Daoy (cell line): ENCODE measurements at regions not wholly inside any gene's neighbourhood (a gene's known extent, or its start where the extent isn't known, plus 50 kb on each side); places are given as distances from the start of the nearest gene placed in this dataset.
"Not testable (repeated sequence)": the region's sequence is repeated elsewhere in the genome, so short reads cannot be mapped to it uniquely, and the experiment has no call there.

Source experiments
- DNase-seq: peaks from one replicate; pipeline ENCODE4 v3.0.0-alpha.2; 2015; ENCODE audit warnings: low read depth

- no peak for DNase-seq
Observed at GRCh38 chr1:78715181-78715661, 65.6 kb downstream of the IFI44 start.

GRCh38 chr1:78716186-78716585, 66.6 kb downstream of the IFI44 start:
- DNase-seq = no peak

GRCh38 chr1:78718566-78718965, 68.9 kb downstream of the IFI44 start:
- no peak for DNase-seq

- DNase-seq = no peak
Observed at GRCh38 chr1:78721136-78721535, 71.5 kb downstream of the IFI44 start.

DNA sequence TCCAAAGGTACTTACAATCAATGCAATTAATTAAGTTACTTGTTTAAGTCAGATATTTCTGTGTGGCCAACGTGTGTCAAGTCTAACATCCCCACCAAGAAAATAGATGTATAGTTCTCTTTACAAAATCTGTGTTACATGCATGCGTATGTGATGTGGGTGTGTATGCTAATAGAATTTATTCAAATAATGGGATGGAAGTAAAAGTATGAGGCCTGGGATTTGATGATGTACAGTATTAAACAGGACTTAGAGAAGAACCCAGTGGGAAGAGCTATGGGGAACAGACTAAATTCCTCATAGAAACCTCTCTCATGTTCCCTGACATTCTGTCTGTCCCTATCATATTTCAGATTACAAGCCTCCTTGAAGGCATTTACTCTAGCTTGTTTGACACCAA, 72.5 kb downstream of the IFI44 start:
- DNase-seq = no peak

- DNase-seq = no peak
Observed at GRCh38 chr1:78722521-78722920, 72.9 kb downstream of the IFI44 start.

- no peak for DNase-seq
Observed at GRCh38 chr1:78722947-78723346, 73.3 kb downstream of the IFI44 start.

DNA sequence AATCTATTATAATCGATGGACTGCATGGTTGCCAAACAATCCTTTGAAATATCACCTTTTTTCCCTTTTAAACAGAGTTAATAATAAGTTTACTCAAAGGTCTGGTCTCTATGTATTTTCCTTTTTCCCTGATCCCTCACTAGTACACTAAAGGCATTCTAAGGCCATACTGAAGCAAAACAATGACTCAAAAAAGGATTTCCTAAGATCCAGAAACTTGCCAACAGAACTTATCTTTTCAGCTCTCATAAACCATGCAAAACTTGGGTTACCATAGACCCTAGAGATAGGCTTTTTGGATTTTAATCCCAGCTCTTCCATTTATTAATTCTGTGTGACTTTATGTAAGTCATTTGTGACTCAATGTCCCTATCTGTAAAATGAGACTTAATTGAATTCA, 77.1 kb downstream of the IFI44 start:
- DNase-seq = no peak

DNA sequence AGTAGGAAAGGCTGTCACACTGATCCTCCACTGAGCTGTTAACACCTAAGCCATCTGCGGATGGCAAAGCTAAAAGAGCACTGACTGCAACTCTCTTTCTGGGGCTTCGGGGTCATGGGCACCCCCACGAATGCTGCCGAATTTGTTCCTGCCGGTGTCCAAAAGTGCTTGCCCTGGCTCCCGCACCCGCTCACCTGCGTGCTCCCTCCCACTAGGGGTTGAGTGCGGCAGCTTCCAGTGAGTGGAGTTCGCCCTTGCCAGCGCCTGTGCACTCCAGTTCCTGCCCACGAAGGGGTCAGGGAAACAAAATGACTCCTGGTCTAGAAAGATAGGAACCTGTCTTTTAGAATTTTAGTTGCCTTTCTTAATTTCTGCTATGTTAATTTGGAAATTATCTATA, 78.7 kb downstream of the IFI44 start:
- DNase-seq = no peak

DNA sequence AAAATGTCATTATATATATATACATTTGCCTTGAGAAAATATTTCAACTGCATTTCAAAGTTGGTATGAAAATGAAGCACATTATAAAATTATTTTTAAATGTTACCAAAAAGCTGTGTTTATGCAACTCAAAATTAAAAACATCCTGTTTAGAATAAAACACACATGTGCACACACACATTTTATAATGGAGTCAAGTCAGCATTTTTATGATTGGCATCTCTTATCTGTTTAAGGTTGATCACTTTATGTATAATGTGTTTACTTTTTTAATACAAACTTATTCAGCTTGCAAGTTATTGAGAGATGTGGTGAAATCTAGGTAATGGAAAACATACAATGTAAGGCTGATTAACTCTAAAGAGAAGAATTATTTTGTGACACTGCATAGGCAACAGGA, 80.4 kb downstream of the IFI44 start:
- no peak for DNase-seq

DNA sequence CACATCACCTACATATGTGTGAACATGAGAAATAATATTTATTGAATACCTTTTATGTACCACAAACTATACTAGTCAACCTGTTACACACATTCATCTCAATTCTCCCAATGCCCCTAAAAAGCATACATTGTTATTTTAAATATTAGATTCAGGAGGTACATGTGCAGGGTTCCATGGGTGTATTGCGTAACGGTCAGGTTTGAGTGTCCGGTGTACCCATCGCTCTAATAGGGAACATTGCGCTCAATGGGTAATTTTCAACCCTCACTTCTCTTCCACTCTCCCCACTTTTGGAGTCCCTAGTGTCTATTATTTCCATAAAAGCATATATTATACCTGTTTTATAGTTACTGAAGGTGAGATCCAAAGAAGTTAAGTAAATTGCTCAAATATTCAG, 82.0 kb downstream of the IFI44 start:
- DNase-seq = no peak

DNA sequence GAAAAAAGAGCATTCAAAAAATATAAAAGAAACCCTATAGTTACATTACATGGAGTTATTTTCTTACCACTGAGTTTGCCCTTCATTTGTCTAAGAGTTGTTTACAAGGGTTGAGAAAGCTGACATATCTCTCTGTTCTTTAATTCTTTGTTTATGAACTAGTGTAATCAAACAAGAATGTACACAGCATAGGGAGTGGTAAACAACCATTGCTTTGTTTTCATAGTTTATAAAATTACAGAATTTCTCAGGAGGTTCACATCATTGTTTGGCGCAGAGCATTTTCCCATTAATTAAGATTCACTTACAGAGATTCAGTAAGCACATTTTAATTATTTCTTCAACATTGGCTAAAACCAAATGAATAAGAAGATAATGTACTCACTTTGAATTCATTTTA, 87.6 kb downstream of the IFI44 start:
- no peak for DNase-seq

- DNase-seq = peak; percentile 49
Observed at GRCh38 chr1:78743626-78744025, 94.0 kb downstream of the IFI44 start.

DNA sequence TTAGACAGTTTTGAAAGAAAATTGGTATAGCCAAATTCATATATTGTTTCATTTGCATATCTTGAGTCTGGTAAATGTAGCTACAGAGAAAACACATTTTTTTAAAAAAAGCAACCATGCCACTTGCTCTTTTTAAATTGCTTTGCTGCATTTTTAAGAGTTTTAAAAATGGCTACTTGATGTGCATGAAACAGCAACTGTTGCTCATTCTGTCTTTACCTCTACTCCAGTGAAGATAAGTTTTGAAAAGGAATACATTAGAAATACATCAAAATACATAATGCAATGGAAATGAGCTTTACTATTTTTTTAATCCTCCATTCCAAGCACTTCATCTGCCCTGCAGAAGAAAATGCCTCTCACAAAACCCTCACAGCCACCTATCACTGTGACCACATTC, 95.5 kb downstream of the IFI44 start:
- DNase-seq = no peak

- DNase-seq = not testable (repeated sequence)
Observed at GRCh38 chr1:78753679-78754078, 104.0 kb downstream of the IFI44 start.

DNA sequence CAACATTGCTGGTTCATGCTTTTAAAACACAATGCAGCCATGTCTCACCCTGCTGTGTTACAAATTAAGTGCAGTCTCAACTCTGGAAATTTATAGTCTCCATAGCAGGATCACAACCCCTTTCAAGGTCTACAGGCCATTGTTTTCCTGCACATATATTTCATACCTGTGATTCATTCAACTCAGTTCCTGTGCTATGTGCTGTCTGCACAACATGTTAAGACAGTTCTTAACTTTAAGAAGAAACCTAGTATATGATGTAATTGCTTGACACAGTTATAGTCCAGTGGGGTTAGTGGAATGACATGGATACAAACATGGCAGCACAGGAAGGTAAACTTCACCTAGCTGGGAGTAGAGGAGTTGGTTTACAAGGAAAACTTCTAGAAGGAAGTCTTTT, 106.4 kb downstream of the IFI44 start:
- DNase-seq = no peak

DNA sequence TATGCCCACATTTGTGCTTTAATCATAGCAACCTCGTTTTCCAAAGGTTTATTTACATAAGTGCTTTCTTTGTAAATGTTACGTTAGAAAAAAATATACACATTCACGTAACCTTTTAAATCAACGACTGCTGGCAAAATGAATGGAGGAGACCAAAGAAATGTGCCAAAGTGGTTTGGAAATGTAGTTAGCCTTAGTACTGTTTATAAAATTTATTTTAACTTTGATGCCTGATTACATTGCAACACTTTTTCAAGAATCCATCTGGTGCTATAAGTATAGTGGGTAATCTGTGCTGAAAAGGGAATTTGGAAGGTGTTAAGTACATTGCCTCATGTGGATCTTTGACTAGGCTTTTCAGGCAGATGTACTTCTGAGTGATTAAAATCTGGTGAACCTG, 108.9 kb downstream of the IFI44 start:
- DNase-seq = no peak

DNA sequence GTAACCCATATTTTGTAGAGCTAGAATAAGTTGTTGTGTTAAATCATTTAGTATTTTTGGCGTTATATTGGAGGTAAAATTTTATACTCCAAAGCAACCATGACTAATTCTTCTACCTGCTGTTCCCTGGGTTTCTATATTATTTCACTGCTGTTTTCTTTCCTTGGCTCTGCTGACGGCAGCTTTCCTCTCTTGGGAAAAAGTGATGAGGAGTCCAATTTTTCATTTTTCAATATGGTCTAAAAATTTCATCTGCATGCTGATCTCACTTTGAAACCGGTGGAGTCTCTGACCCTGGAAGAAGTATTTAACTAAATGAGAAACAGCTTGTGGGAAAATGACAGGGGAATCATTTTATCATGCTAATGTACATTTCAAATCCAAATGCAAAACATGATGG, 110.2 kb downstream of the IFI44 start:
- no peak for DNase-seq

- DNase-seq = peak; percentile 36
Observed at GRCh38 chr1:78760858-78761257, 111.2 kb downstream of the IFI44 start.

DNA sequence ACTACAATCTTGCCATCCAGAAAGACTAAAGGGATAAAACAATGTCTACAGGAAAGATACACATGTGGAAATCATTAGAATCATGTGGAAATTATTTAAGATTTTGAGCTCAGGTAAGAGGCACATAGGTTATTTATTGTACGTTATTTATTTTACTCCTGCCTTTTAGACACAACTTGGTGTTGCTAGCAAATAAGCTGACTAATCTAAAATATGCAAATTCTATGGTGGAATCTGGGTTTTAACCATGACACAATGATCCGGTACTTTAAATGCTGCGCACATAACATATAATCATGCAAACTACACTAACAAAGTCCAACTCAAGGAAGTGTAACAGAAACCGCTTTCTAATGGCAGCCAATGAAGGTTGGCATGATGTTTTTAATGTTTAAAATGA, 112.5 kb downstream of the IFI44 start:
- no peak for DNase-seq

- no peak for DNase-seq
Observed at GRCh38 chr1:78765489-78765888, 115.9 kb downstream of the IFI44 start.

GRCh38 chr1:78779831-78780230, 130.2 kb downstream of the IFI44 start:
- no peak for DNase-seq

DNA sequence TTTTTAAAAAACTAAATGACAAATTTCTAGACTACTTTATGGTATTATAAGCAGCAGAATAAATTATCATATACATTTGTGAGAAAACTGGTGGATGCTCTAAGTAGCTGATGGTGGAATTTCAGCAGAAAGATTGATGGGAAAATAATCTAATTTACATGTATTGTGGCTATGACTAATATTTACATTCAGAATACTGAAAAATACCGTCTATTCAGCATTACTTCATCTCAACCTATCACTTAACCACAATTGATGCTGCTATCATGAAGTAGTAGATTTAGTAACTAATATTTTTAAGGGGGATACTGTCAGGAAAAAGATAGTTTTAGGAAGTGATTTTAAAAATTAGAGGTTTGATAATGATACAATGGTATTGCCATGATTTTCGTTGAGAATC, 137.9 kb downstream of the IFI44 start:
- no peak for DNase-seq

- no peak for DNase-seq
Observed at GRCh38 chr1:78790174-78790573, 140.5 kb downstream of the IFI44 start.

- DNase-seq = no peak
Observed at GRCh38 chr1:78792756-78793155, 143.1 kb downstream of the IFI44 start.
